NB4 (cell line): ENCODE measurements at regions not wholly inside any gene's neighbourhood (a gene's known extent, or its start where the extent isn't known, plus 50 kb on each side); places are given as distances from the start of the nearest gene placed in this dataset.

Experiments used
- DNase-seq: peaks from one replicate; pipeline ENCODE4 v3.0.0; 2010; ENCODE audit warnings: low read depth
- H3K4me3 ChIP-seq: one replicate; pipeline ENCODE4 v1.5.1; 2011; ENCODE audit warnings: mild to moderate bottlenecking, low read depth, low read length, moderate library complexity
- CTCF ChIP-seq: IDR thresholded peaks from one replicate; pipeline ENCODE4 v1.5.1; 2012; ENCODE audit warnings: low read depth, low read length
- MAX ChIP-seq: IDR thresholded peaks from 2 replicates; pipeline ENCODE4 v1.6.1; 2011; ENCODE audit warnings: low read depth, low read length
- MYC ChIP-seq: IDR thresholded peaks from 2 replicates; pipeline ENCODE4 v1.6.1; 2011; ENCODE audit warnings: low read depth, low read length
- POLR2A ChIP-seq: IDR thresholded peaks from 2 replicates; pipeline ENCODE4 v1.6.1; 2011; ENCODE audit warnings: mild to moderate bottlenecking; ENCODE audit not compliant: insufficient read length; ENCODE audit errors: extremely low read depth

GRCh38 chr7:94297397-94297838, 97.3 kb upstream of the COL1A2 start:
- H3K4me3 ChIP-seq: no peak overlapping the region
- no peak for TF ChIP-seq MYC
- no peak for TF ChIP-seq CTCF
- TF ChIP-seq POLR2A: no peak
- no peak for TF ChIP-seq MAX
- DNase-seq: no peak

GRCh38 chr7:94298943-94299342, 95.8 kb upstream of the COL1A2 start:
- TF ChIP-seq POLR2A (no peak), MAX (no peak), MYC (no peak), CTCF (no peak)
- no peak for DNase-seq
- no peak overlapping the region for H3K4me3 ChIP-seq

- no peak overlapping the region for H3K4me3 ChIP-seq
- no peak for TF ChIP-seq CTCF
- no peak for TF ChIP-seq MAX
- no peak for TF ChIP-seq POLR2A
- TF ChIP-seq MYC: no peak
- DNase-seq: no peak
Measured at GRCh38 chr7:94300176-94300835, 94.4 kb upstream of the COL1A2 start.

- TF ChIP-seq POLR2A (no peak), MAX (no peak), CTCF (no peak), MYC (no peak)
- peak; percentile 16 for DNase-seq
- no peak overlapping the region for H3K4me3 ChIP-seq
Measured at GRCh38 chr7:94301024-94301586, 93.6 kb upstream of the COL1A2 start.

- H3K4me3 ChIP-seq: no peak overlapping the region
- DNase-seq: no peak
- TF ChIP-seq POLR2A (no peak), CTCF (no peak), MYC (no peak), MAX (no peak)
Measured at GRCh38 chr7:94303118-94303517, 91.6 kb upstream of the COL1A2 start.
